Stimulated activated CD4-positive, alpha-beta T cell treated with anti-CD3 and anti-CD28 coated beads, TNF-alpha, amount 100 ng/mL, for 48 hours (primary cell): ENCODE measurements at regions not wholly inside any gene's neighbourhood (a gene's known extent, or its start where the extent isn't known, plus 50 kb on each side); places are given as distances from the start of the nearest gene placed in this dataset.

ENCODE experiments used
- DNase-seq, 3 donors: peaks; one replicate each; pipeline ENCODE4 v3.0.0-alpha.2; 2020; ENCODE audit warnings: low read depth in 3 of 3

GRCh38 chr16:54412777-54413455 is 126.3 kb upstream of the IRX3 start:
- DNase-seq = no peak

- no peak for DNase-seq
Measured at GRCh38 chr16:54412037-54412436, 125.5 kb upstream of the IRX3 start.

- no peak for DNase-seq
Measured at GRCh38 chr16:54411544-54411943, 125.0 kb upstream of the IRX3 start.

- DNase-seq = no peak
Measured at GRCh38 chr16:54409982-54410381, 123.4 kb upstream of the IRX3 start.

- DNase-seq = no peak
Measured at GRCh38 chr16:54407596-54407995, 121.0 kb upstream of the IRX3 start.

GRCh38 chr16:54405478-54405877 is 118.9 kb upstream of the IRX3 start:
- no peak for DNase-seq

GRCh38 chr16:54403580-54403979 is 117.0 kb upstream of the IRX3 start:
- no peak for DNase-seq

GRCh38 chr16:54402873-54403272 is 116.3 kb upstream of the IRX3 start:
- no peak for DNase-seq

- no peak for DNase-seq
Measured at GRCh38 chr16:54402270-54402669, 115.7 kb upstream of the IRX3 start.

GRCh38 chr16:54400261-54400660 is 113.7 kb upstream of the IRX3 start:
- DNase-seq = no peak

- DNase-seq = no peak
Measured at GRCh38 chr16:54398986-54399385, 112.4 kb upstream of the IRX3 start.

GRCh38 chr16:54397838-54398237 is 111.3 kb upstream of the IRX3 start:
- DNase-seq = no peak

GRCh38 chr16:54397190-54397835 is 110.7 kb upstream of the IRX3 start:
- no peak for DNase-seq

GRCh38 chr16:54389836-54390494 is 103.4 kb upstream of the IRX3 start:
- DNase-seq = no peak

GRCh38 chr16:54385141-54385540 is 98.6 kb upstream of the IRX3 start:
- no peak for DNase-seq

- no peak for DNase-seq
Measured at GRCh38 chr16:54381601-54382313, 95.2 kb upstream of the IRX3 start.

- no peak for DNase-seq
Measured at GRCh38 chr16:54375071-54375470, 88.5 kb upstream of the IRX3 start.

- no peak for DNase-seq
Measured at GRCh38 chr16:54373534-54374520, 87.2 kb upstream of the IRX3 start.

GRCh38 chr16:54370278-54371040 is 83.9 kb upstream of the IRX3 start:
- no peak for DNase-seq

GRCh38 chr16:54369861-54370260 is 83.3 kb upstream of the IRX3 start:
- DNase-seq = no peak

GRCh38 chr16:54366943-54367342 is 80.4 kb upstream of the IRX3 start:
- no peak for DNase-seq
